ENCODE measurements at regions not wholly inside any gene's neighbourhood (a gene's known extent, or its start where the extent isn't known, plus 50 kb on each side); places are given as distances from the start of the nearest gene placed in this dataset.
"Not testable (repeated sequence)": the region's sequence is repeated elsewhere in the genome, so short reads cannot be mapped to it uniquely, and the experiment has no call there.

DNA sequence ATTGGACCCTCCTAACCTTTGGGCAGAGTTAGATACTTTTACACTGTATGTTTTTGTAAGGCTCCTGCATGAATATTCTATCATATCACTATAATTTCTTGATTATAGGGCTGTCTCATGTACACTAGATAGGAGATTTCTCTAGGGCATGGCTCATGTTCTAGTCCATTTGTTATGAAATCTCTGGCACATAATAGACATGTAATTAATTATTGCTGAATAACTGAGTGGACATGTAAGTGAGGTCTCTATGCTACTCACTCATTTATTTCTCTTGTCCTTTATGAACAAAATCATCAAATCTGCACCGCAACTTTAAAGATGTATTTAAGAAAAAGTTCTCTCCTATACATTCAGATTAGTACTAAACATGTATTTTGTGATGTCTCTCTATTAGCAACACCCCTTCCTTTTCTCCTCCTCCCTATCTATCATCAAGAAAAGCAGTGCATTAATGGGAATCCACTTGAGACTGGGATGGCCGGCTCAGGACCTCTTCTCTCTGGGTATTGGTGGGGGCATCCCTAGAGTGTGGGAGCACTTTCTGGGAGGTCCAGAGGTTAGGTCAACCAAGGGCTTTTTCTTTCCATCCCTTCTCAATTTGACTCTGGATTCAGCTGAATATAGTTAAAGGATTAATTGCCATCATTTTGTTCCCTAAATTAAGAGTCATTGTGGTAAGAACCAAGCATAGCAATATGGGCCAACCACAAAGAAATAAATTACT, 168.0 kb upstream of the HMGA2 start:
- DNase-seq, result no peak

GRCh38 chr12:65656891-65657351, 167.4 kb upstream of the HMGA2 start:
- DNase-seq, result no peak

DNA sequence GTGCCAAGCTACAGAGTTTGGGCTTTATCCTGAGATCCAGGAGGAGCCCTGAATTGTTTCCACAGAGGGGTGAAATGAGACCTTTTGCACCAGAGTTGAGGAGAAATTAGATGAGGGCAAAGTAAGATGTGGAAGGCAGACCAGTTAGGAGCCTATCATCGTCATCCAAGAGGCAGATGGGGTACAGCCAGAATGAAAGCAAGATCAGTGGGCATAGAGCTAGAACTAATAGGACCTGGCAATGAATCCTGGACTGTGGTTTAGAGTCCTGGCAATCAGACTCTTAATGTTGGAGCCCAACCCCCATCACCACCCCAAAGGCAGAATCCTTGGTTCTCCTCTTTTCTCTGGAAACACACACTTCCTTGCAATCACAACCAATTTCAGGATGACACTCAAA, 166.6 kb upstream of the HMGA2 start:
- DNase-seq, result no peak

GRCh38 chr12:65658360-65658759, 165.9 kb upstream of the HMGA2 start:
- no peak for DNase-seq

DNA sequence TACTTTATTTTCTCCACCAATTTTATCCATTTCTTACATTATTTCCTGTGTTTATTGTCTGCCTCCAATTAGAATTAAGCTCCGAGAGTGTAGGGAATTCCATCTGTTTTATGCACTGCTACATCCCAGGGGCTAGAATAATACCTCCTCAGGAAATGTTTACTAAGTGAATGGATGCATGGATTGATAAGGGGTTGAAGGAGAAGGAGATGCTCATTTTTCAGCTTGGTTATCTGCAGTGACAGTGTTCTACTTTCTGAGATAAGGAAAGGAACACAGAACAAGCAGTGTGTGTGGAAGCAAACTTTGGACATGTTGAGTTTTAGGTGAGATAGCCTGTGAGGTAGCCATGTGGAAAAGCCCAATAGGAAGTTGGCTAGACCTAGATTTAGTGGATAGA, 164.6 kb upstream of the HMGA2 start:
- no peak for DNase-seq

- no peak for DNase-seq
These were observed 164.2 kb upstream of the HMGA2 start for GRCh38 chr12:65660096-65660495.

- no peak for DNase-seq
These were observed 163.4 kb upstream of the HMGA2 start for GRCh38 chr12:65660836-65661235.

DNA sequence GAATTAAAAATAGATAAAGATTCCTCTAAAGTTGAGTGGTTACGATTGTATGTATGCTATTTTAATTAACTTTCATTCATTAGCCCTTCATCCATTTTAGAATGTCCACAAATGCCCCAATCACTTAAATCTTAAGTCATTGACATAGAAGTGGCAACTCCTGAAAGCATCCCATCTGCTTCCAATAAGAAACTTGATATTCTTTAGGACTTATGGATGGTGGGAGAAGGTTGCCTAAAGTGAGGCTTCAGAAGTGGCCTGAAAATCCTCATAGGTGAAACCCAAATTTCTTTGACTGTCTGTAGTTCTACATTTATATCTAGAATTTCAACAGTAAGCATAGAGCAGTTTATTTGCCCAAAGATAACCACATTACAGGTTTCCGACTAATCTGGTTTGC, 161.7 kb upstream of the HMGA2 start:
- no peak for DNase-seq

- no peak for DNase-seq
These were observed 161.2 kb upstream of the HMGA2 start for GRCh38 chr12:65663097-65663496.

- DNase-seq, result no peak
These were observed 160.6 kb upstream of the HMGA2 start for GRCh38 chr12:65663648-65664047.

DNA sequence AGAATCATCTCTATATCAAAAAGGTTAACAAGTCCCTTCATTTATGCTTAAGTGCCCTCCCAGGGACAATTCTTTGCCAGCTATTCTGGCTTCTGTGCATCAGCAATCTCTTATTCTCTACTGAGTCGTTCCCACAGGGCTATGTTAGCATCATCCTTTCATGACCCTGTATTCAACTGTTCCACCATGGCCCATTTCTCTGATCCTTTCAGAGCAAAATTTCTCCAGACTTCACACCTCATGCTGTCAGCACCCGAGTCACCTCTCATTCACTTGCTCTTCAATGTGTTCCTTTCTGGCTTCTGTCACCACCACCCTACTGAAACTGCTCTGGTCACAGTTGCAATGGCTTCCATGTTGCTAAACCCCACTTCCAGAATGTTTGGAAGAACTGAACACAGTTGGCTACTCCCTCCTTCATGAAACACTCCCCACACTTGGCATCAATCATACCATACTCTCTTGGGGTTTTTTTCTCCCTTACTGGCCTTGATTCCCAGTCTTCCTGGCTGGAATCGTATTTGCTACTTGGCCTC, 159.5 kb upstream of the HMGA2 start:
- no peak for DNase-seq

GRCh38 chr12:65665817-65666216, 158.5 kb upstream of the HMGA2 start:
- DNase-seq, result no peak

DNA sequence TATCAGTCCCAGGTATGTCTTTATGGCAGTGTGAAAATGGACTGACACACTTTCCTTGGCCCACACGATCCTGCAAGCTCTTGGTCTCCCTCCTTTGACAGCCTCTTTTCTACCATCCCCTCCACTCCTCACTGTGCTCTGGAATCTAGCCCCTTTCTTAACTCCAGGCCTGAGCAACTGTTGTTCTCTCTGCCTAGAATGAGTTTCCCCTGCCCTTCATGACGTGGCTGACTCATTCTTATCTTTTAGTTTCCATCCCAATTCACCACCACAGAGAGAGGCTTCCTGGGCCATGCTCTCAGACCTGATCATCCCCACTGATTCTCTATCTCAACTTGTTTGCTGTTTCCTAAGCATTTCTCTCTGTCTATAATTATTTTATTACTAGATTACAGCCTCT, 157.4 kb upstream of the HMGA2 start:
- no peak for DNase-seq

GRCh38 chr12:65667932-65668331, 156.4 kb upstream of the HMGA2 start:
- no peak for DNase-seq

GRCh38 chr12:65668981-65669695, 155.1 kb upstream of the HMGA2 start:
- DNase-seq, result no peak

DNA sequence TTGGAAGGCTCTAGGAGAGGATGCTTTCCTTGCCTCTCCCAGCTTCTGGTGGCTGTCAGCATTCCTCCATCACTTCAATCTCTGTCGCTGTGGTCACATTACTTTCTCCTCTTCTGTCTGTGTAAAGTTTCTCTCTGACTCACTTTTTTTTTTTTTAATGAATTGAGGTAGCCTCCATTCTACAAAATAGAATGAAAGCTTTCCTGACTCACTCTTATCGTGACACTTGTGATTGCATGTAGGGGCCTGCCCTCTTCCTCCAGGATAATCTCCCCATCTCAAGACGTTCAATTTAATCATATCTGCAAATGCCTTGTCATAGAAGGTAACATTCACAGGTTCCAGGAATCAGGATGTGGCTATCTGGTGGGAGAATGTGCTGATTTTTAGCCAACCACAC, 153.5 kb upstream of the HMGA2 start:
- DNase-seq, result no peak

GRCh38 chr12:65672441-65672840, 151.8 kb upstream of the HMGA2 start:
- DNase-seq, result no peak

DNA sequence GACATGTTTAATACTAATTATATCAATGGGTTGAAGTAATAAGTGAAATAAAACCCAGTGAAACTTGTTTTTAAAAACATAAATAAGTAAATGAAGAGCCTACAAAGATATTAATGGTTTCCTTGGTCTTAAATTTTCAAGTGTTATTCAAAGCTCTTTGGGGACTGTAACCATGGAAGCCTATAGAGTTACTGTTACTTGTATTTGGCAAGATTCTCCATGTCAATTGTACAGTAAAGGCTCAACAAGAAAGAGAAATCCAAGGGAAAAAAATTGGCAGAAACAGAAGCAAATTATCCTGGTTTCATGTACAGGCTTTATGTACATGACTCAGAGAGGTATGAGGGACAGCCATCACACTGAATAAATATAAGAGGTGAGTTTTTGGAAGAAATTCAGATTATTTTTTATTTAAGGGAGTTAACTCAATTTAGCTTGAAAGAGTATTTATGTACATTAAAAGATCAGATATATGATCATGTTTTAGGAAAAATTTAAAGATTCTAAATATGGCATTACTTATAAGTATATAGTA, 151.1 kb upstream of the HMGA2 start:
- DNase-seq, result no peak

GRCh38 chr12:65673732-65674131, 150.6 kb upstream of the HMGA2 start:
- DNase-seq, result no peak

GRCh38 chr12:65675141-65675621, 149.1 kb upstream of the HMGA2 start:
- DNase-seq, result no peak

GRCh38 chr12:65678172-65678571, 146.1 kb upstream of the HMGA2 start:
- not testable (repeated sequence) for DNase-seq

GRCh38 chr12:65681226-65681625, 143.1 kb upstream of the HMGA2 start:
- no peak for DNase-seq

DNA sequence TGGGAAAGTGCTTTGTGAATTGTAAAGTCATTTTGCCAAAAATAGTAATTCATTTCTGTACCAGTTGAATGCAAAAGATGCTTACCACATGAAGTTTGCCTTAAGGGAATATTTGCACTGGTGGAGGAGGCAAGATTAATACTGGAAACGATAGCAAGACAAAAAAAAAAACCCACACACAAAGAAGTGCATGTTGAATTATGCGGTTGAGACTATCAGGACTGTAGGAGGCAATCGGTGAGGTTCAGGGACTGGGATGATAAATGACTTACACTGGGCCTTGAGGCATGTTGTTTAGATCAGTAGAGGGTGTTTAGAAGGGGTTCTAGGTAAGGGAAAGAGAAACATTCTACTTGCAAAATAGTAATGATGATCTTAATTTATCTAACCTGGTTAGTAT, 142.2 kb upstream of the HMGA2 start:
- DNase-seq, result no peak

- DNase-seq, result no peak
These were observed 139.4 kb upstream of the HMGA2 start for GRCh38 chr12:65684906-65685305.

Data from effector CD4-positive, alpha-beta T cell (primary cell).